A204.1 (cell line): ENCODE measurements at regions not wholly inside any gene's neighbourhood (a gene's known extent, or its start where the extent isn't known, plus 50 kb on each side); places are given as distances from the start of the nearest gene placed in this dataset.

Experiments used
- FAIRE-seq: peaks from 2 replicates; lab custom pipeline; 2012; peaks lifted over from hg19 to GRCh38; lab: Jason Lieb, UNC

GRCh38 chr6:163793011-163793983 lies 378.8 kb downstream of the QKI start:
- FAIRE-seq: no peak

DNA sequence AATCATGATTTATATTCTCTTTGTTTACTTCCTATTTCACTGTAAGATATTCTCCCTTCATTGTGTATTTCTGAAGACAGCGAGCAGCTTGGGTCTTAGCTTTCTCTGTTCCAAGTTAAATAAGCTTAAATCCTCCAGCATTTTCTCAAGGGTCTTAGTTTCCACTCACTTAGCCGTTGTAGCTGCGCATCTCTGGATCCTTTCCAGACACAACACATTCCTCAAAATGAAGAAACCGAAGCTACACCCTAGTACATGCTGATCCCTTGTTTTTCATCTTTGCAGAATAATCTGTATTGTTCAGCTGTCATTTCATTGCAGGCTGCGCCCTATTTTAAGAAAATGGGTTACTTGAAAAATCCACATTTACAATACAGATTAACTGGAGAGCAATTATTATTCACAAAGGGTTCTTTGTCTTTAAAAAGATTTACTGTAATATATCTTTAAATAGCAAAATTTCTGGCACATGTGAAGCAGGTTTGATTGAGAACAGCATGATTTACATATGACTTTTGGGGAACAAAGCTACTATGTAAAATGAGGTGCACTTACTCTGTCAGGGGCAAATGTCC lies 375.8 kb downstream of the QKI start:
- no peak for FAIRE-seq

GRCh38 chr6:163789199-163789810 lies 374.8 kb downstream of the QKI start:
- FAIRE-seq: no peak

- no peak for FAIRE-seq
These were observed 372.6 kb downstream of the QKI start for GRCh38 chr6:163786995-163787671.

DNA sequence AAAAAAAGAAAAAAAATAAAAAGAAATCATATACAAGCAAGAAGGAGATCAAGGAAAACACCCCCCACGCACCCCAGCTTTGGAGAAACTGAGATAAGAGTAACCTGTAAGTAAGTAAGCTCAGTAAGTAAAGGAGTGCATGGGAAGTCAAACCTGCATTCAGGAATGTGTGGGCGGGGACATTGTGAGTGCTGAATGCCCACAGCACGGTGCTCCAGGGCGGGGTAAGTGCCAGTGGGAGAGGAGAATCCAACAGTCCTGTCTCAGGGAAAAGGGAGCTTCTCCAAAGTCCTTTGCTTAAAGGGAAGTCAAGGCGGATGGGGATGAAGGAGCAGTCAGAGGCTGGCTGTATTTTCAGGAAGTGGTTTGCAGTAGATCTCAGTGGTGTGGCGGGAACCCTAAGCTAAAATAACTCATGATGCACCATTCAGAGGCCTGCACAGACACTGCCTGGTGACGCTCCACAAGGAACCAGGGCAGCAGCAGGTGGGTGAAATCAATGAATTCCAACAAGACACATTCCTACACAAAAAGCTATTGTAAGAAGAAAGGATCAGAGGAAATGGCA lies 368.0 kb downstream of the QKI start:
- FAIRE-seq: no peak

DNA sequence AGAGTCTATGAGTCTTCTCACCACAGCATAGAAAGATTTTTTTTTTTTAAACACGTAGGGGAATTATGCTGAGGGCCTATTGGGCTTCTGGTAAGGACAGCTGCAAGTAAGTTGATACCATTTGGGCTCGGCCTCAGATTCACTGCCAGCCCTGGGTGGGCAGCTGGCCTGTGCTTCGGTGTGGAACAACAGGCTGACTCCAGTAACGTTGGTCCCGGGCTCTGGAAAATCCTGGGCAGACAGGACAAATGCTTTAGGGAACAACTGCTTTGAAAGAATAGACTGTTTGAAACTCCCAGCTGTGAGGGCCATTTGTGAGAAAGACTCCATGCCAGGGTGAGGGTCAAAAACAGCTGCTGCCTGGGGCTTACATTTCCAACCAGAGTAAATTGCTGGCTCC lies 366.5 kb downstream of the QKI start:
- no peak for FAIRE-seq

DNA sequence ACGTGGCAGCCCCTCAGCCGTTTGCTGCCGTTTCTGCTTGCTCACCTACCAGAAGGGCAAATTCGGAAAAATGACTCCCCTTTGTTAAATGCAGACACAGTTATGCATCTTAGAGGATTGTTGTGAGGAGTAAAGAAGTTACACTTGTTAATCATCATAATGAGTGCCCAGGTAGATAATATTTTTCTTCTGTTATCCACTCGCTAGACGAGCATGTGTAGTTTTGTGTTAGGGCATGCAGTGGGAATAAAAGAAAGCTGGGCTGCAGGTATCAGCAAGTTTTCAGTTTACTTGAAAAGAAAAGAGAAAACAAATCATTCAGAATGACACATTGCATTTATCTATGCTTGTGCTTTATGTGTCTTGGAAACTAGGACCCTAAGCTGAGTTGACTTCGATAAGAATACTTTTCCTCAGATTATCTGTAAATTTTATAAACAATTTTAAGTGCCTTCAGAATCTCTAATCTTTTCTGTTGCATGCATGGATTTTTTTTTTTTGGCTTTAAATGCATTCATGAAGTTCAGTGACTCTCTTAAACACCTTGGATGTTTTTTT lies 365.3 kb downstream of the QKI start:
- no peak for FAIRE-seq

DNA sequence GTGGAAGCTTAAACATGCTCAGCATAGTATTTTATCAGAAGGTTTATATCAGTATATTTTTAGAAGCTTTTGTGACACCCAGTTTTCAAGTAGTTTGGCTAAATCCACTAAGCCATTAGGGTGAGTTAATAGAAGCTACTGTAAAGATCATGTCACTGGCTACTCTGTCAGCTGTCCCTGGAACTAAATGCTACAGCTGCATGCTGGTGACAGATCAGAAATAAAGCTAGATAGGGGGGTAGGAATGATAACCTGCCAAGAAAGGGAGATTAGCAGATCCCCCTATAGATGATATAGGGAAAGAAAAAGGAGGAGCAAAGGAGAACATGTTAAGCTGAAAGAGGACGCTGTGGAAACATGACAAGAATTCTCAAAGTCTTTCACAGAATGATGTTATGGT lies 363.2 kb downstream of the QKI start:
- FAIRE-seq: no peak

- FAIRE-seq: no peak
These were observed 362.6 kb downstream of the QKI start for GRCh38 chr6:163776906-163777686.

DNA sequence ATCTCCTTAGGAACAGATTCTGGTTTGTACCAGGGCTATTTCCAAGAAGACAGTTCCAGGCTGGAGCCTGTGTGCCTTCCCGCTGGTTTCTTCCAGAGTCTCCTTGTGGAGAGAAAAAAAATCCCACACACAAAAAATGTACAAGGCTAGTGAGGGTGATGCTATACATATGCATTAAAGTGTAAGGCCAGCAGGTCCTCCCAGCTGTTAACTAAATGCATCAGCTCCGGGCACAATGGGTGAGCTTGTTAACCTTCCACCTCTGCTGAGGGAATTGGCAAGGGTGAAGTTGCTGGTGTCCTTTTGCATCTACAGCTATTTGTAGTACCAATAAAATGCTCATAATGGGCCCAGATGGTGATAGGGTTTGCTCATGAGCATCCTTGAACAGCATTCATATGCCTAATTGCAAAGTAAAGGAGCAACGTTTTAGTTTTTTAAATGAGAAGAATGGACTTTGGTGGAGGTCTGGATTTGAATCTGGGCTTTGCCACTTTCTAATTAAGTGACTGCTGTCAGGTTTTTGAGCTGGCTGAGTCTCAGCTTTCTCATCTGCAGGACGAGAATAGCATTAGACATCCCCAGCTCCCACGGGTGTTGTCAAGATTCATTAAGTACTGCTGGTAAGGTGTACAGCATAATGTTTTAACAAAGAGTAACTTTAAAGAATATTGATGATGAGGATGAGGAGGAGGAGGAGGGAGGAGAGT lies 361.8 kb downstream of the QKI start:
- FAIRE-seq: no peak

DNA sequence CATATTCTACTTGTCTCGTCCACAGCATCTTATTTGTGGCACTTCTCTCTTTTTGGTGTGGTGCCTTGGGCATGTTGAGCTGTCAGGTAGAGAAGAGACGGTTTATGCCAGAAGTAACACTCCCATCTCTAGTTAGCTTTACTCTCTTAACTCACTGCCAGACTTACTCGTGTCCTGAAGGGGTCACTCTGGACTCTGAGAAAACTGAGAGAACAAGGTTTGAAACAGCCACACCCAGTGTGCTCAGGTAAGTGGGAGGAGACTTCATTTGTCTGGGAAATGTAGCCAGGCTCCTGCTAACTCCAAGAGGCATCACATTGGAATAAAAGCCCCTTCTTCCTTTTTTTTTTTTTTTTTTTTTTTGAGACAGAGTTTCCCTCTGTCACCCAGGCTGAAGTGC lies 360.8 kb downstream of the QKI start:
- FAIRE-seq: no peak

DNA sequence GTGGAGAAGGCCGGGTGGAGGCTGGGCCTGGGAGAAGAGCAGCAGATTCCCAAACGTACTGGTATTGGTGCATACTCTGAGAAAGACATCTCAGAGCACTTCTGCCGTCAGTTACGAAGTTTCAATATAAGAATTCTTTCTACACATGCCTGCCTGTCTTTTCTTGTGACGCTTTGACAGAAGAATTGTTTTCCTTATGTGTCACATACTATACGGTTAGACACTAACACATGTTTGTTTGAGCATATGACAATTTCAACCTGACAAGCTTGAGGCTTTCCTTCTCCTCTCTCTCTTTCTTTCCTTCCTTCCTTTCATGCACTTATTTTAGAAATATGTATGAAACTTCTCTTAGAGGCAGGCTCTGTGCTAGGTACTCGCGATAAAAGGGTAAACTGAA lies 360.0 kb downstream of the QKI start:
- no peak for FAIRE-seq

DNA sequence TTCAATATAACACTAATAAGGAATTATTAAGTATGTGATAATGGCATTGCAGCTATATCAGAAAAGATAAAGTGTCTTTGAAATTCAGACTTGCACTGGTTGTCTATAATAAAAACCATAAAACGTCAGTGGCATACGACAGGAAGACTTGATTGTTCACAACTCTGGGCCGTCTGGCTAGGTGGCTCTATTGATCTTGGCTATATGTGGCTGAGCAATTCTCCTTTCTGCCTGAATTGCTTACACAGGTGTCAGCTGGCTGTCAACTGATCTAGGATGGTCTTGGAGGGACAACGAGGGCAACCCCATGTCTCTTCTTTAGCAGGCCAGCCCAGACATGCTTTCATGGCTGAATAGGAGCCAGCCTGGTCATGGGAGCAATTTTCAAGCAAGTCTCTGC lies 359.1 kb downstream of the QKI start:
- no peak for FAIRE-seq

GRCh38 chr6:163772701-163773100 lies 358.2 kb downstream of the QKI start:
- no peak for FAIRE-seq

- FAIRE-seq: no peak
These were observed 356.7 kb downstream of the QKI start for GRCh38 chr6:163771180-163771579.

- FAIRE-seq: no peak
These were observed 354.4 kb downstream of the QKI start for GRCh38 chr6:163768905-163769304.

- FAIRE-seq: no peak
These were observed 352.4 kb downstream of the QKI start for GRCh38 chr6:163766936-163767335.

GRCh38 chr6:163765335-163765734 lies 350.8 kb downstream of the QKI start:
- no peak for FAIRE-seq

DNA sequence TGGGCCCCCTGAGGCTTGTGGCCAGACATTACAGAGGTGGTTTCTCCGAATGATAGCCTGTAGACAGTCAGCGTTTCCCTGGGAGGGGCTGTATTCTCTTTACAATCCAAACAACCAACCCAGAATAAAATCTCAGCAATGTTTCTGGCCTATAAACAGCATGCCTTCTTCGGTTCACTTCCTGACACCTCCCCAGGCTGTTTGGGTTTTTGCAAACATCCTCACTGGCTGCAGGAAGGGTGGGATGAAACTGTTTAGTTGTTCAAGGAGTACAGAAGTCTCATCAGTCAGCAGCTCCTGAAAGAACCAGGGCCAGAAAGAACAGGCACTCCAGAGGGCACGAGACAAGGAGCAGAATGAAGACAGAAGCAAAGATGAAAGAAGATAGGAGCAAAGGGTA lies 350.0 kb downstream of the QKI start:
- FAIRE-seq: no peak

- no peak for FAIRE-seq
These were observed 347.0 kb downstream of the QKI start for GRCh38 chr6:163761481-163761880.

DNA sequence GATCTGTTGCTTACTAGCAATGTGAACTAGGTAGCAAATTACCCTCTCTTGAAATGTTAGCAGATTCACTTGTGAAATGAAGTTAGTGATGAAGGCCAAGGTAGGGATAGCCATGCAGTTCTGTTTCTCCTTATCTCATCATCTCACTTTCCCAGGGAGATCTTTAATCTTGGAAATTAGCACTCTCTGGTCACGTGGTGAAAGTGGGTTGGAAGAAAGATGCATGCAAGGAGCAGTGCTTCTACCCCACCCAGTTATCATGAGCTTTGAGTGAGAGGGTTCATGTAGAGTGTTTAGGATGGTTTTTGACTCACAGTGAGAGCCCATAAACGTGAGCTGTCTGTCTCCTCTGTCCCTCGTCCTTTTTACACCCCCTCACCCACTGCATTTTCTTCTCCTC lies 346.3 kb downstream of the QKI start:
- no peak for FAIRE-seq
